ENCODE measurements at regions not wholly inside any gene's neighbourhood (a gene's known extent, or its start where the extent isn't known, plus 50 kb on each side); places are given as distances from the start of the nearest gene placed in this dataset.

- TF ChIP-seq POLR2A (IDR thresholded peaks at IDR 0.05; ENCODE audit: low read depth, low read length): no peak
- no peak for TF ChIP-seq POLR2AphosphoS5 (IDR thresholded peaks at IDR 0.05; ENCODE audit: low read depth, low read length)
- TF ChIP-seq TAF1 (IDR thresholded peaks at IDR 0.05; ENCODE audit: borderline replicate concordance, low read depth, low read length): no peak
These were observed 197.4 kb upstream of the DPH6 start for GRCh38 chr15:35743321-35743720.
